HepG2 (cell line): ENCODE measurements at regions not wholly inside any gene's neighbourhood (a gene's known extent, or its start where the extent isn't known, plus 50 kb on each side); places are given as distances from the start of the nearest gene placed in this dataset.

Source experiments
- ATAC-seq: fragments of 200-7000 bp; cut with Tn5 transposase; 3 replicates; pipeline ENCODE4 v1.9.1; 2020; ENCODE audit warnings: mild to moderate bottlenecking, moderate library complexity
- BruUV-seq: library from RNA; stranded (reverse); fragments of 400-500 nt; replicated peaks from 2 replicates; lab custom pipeline; 2021; lab: Mats Ljungman, UMichigan
- CTCF ChIA-PET: fragments of 300-600 bp; formaldehyde crosslinking; extraction: SDS; loops from one replicate; lab custom pipeline; 2021; ENCODE audit warnings: low total read pairs, inconsistent platforms, low intra/inter-chr PET ratio; lab: Yijun Ruan, JAX
- POLR2A ChIA-PET: fragments of 350-600 bp; sonication (Branson Sonifier 250); formaldehyde crosslinking; loops from one replicate; lab custom pipeline; 2020; ENCODE audit warnings: antibody characterized with exemption, inconsistent platforms; lab: Yijun Ruan, JAX
- DNase-seq: peaks from one replicate; pipeline ENCODE4 v3.0.0-alpha.2; 2015; ENCODE audit warnings: low spot score
- FAIRE-seq: peaks from 3 replicates; lab custom pipeline; 2011; peaks lifted over from hg19 to GRCh38; lab: Jason Lieb, UNC
- H2AFZ ChIP-seq: one replicate; pipeline ENCODE4 v1.6.1; 2011; ENCODE audit warnings: low read length, inconsistent platforms
- H3K27ac ChIP-seq: fragments of 300-600 bp; 3 replicates; pipeline ENCODE4 v1.8.0; 2011; ENCODE audit warnings: mixed run types, mild to moderate bottlenecking, mixed read lengths, low read length, inconsistent platforms; ENCODE audit not compliant: insufficient read depth; ENCODE audit errors: extremely low read length
- H3K27me3 ChIP-seq, 2 experiments: fragments of 200-600 bp in 1 of 2; 2 replicates in 1 of 2; 3 replicates in 1 of 2; pipeline versions ENCODE4 v1.6.0 to v1.8.0; 2011; ENCODE audit warnings: low read length in 2 of 2, mild to moderate bottlenecking in 2 of 2, moderate library complexity in 2 of 2, inconsistent platforms in 1 of 2; ENCODE audit not compliant: insufficient read depth in 2 of 2, control insufficient read depth in 1 of 2
- H3K36me3 ChIP-seq, 2 experiments: fragments of 200-600 bp in 1 of 2; replicated peaks in 1 of 2; 2 replicates in 1 of 2; 3 replicates in 1 of 2; pipeline versions ENCODE4 v1.5.1 to v1.8.0; 2011; ENCODE audit warnings: low read length in 2 of 2, inconsistent platforms in 1 of 2; ENCODE audit not compliant: insufficient read depth in 2 of 2, control insufficient read depth in 1 of 2
- H3K4me1 ChIP-seq: 2 replicates; pipeline ENCODE4 v1.5.1; 2012; ENCODE audit warnings: low read length, inconsistent platforms; ENCODE audit not compliant: insufficient read depth
- H3K4me2 ChIP-seq: 2 replicates; pipeline ENCODE4 v1.6.0; 2011; ENCODE audit warnings: low read depth, low read length, inconsistent platforms
- H3K4me3 ChIP-seq, 3 experiments: fragments of 200-600 bp in 1 of 3; sonication (generic), shearing (Covaris generic) in 1 of 3; replicated peaks in 1 of 3; 2 replicates each; pipeline ENCODE4 v1.5.1; 2011 to 2016; ENCODE audit warnings: low read length in 3 of 3, inconsistent platforms in 2 of 3, low read depth in 2 of 3, mild to moderate bottlenecking in 2 of 3, control low read depth in 1 of 3, mixed read lengths in 1 of 3; ENCODE audit not compliant: insufficient read depth in 1 of 3
- H3K79me2 ChIP-seq: one replicate; pipeline ENCODE4 v1.6.1; 2011; ENCODE audit warnings: low read length, inconsistent platforms; ENCODE audit not compliant: insufficient read depth
- H3K9ac ChIP-seq: 2 replicates; pipeline ENCODE4 v1.6.0; 2011; ENCODE audit warnings: mild to moderate bottlenecking, low read depth, low read length, inconsistent platforms; ENCODE audit not compliant: insufficient read depth
- H3K9me3 ChIP-seq: 2 replicates; pipeline ENCODE4 v1.5.1; 2012; ENCODE audit warnings: mild to moderate bottlenecking, low read length
- H4K20me1 ChIP-seq: 2 replicates; pipeline ENCODE4 v1.6.0; 2011; ENCODE audit warnings: inconsistent platforms, mild to moderate bottlenecking, low read length, moderate library complexity; ENCODE audit not compliant: insufficient read depth
- GATA4 ChIP-seq: sonication (generic); IDR thresholded peaks from 2 replicates; pipeline ENCODE4 v1.6.1; 2016; ENCODE audit warnings: antibody characterized with exemption, low read depth, borderline replicate concordance
- HINFP ChIP-seq: sonication (generic); formaldehyde crosslinking; IDR thresholded peaks from 2 replicates; pipeline ENCODE4 v1.4.0; 2020; ENCODE audit warnings: low read depth, mild to moderate bottlenecking, missing genetic modification reagents
- PATZ1 ChIP-seq: sonication (generic); formaldehyde crosslinking; IDR thresholded peaks from 2 replicates; pipeline ENCODE4 v1.4.0; 2020; ENCODE audit warnings: missing genetic modification reagents
- SP5 ChIP-seq: IDR thresholded peaks from 2 replicates; pipeline ENCODE4 v1.6.1; 2016; ENCODE audit warnings: low read depth, borderline replicate concordance
- ZNF362 ChIP-seq: sonication (generic); formaldehyde crosslinking; IDR thresholded peaks from 2 replicates; pipeline ENCODE4 v1.4.0; 2020; ENCODE audit warnings: missing genetic modification reagents, mild to moderate bottlenecking, borderline replicate concordance
- ZNF550 ChIP-seq: sonication (generic); formaldehyde crosslinking; IDR thresholded peaks from 2 replicates; pipeline ENCODE4 v1.4.0; 2020; ENCODE audit warnings: mild to moderate bottlenecking, missing genetic modification reagents, borderline replicate concordance
- ZNF710 ChIP-seq: sonication (generic); formaldehyde crosslinking; IDR thresholded peaks from 2 replicates; pipeline ENCODE4 v1.5.0; 2020; ENCODE audit warnings: mild to moderate bottlenecking, missing genetic modification reagents, borderline replicate concordance
- ZNF781 ChIP-seq: sonication (generic); formaldehyde crosslinking; IDR thresholded peaks from 2 replicates; pipeline ENCODE4 v1.5.1; 2020; ENCODE audit warnings: borderline replicate concordance, mild to moderate bottlenecking, missing genetic modification reagents; ENCODE audit errors: not compliant biosample characterization
- WGBS: methylation state at CpG from one replicate; pipeline ENCODE4 v1.1.6; 2017; ENCODE audit warnings: low lambda C conversion rate; 5-methylcytosine and 5-hydroxymethylcytosine counted together
- in situ Hi-C: cut with HindIII; loops from 2 replicates; pipeline ENCODE4 v1.10.0; 2017; ENCODE audit warnings: low pct_unique_long_range_greater_than_20kb; ENCODE audit not compliant: extremely low pct_ligation_motif_present
- intact Hi-C: fragments of 100-400 bp; cut with micrococcal nuclease; formaldehyde crosslinking; loops from one replicate; pipeline ENCODE4 v1.10.0; 2022; ENCODE audit not compliant: unreplicated experiment

- no peak for TF ChIP-seq ZNF362 (CRISPR knock-in tag)
These were observed 837.3 kb downstream of the PCDH7 start (continued) for GRCh38 chr4:31557437-31557836.

GRCh38 chr4:31573554-31573953 lies 853.4 kb downstream of the PCDH7 start:
- H3K27me3 ChIP-seq = no peaks in the 10 kb centered on the region
- no peak overlapping the region for H3K4me3 ChIP-seq
- 5% methylated on average over 5 of the region's 5 CpGs for WGBS
- no peak overlapping the region for H3K9ac ChIP-seq
- H3K36me3 ChIP-seq = no peaks in the 10 kb centered on the region
- in situ Hi-C loops = no loop called here
- no peak overlapping the region for H3K27ac ChIP-seq
- ATAC-seq = no peak
- no peaks in the 10 kb centered on the region for H3K79me2 ChIP-seq
- FAIRE-seq = no peak
- intact Hi-C loops = no loop called here
- H3K4me2 ChIP-seq = no peak overlapping the region
- H4K20me1 ChIP-seq = no peaks in the 10 kb centered on the region
- no peaks in the 10 kb centered on the region for H3K4me1 ChIP-seq
- CTCF ChIA-PET = no interaction called here
- no peak for DNase-seq
- H2AFZ ChIP-seq = no peak overlapping the region
- H3K9me3 ChIP-seq = peaks cover 24% of the 10 kb centered on the region
- POLR2A ChIA-PET = no interaction called here
- BruUV-seq = no TSS peak
- TF ChIP-seq ZNF550 (no peak), HINFP (no peak), PATZ1 (CRISPR knock-in tag) (no peak), SP5 (CRISPR knock-in tag) (no peak), ZNF710 (CRISPR knock-in tag) (no peak), GATA4 (no peak), ZNF781 (no peak)
